GM12878 (cell line): ENCODE measurements at regions not wholly inside any gene's neighbourhood (a gene's known extent, or its start where the extent isn't known, plus 50 kb on each side); places are given as distances from the start of the nearest gene placed in this dataset.

ENCODE experiments used
- ATAC-seq: fragments of 200-7000 bp; cut with Tn5 transposase; 3 replicates; pipeline ENCODE4 v1.9.1; 2020; ENCODE audit warnings: mild to moderate bottlenecking, moderate library complexity
- BruUV-seq: library from RNA; stranded (reverse); fragments of 400-500 nt; replicated peaks from 2 replicates; lab custom pipeline; 2021; lab: Mats Ljungman, UMichigan
- CTCF ChIA-PET: fragments of 300-600 bp; sonication (Branson Sonifier 250); formaldehyde crosslinking; extraction: SDS; loops from one replicate; lab custom pipeline; 2021; ENCODE audit warnings: inconsistent platforms; lab: Yijun Ruan, JAX
- POLR2A ChIA-PET: fragments of 350-600 bp; formaldehyde crosslinking; extraction: SDS; loops from one replicate; lab custom pipeline; 2021; ENCODE audit warnings: inconsistent platforms; lab: Charles Lee
- RAD21 ChIA-PET: fragments of 300-600 bp; sonication (Branson Sonifier 250); formaldehyde crosslinking; loops from one replicate; lab custom pipeline; 2023; ENCODE audit warnings: antibody characterized with exemption; ENCODE audit not compliant: unreplicated experiment; lab: Charles Lee
- SMC1A ChIA-PET: fragments of 300-600 bp; sonication (Branson Sonifier 250); formaldehyde crosslinking; loops from one replicate; lab custom pipeline; 2023; ENCODE audit not compliant: unreplicated experiment, uncharacterized antibody; lab: Charles Lee
- DNase-seq: peaks from one replicate; pipeline ENCODE4 v3.0.0-alpha.2; 2011; ENCODE audit warnings: low read depth, low spot score
- FAIRE-seq: peaks from 3 replicates; lab custom pipeline; 2011; peaks lifted over from hg19 to GRCh38; lab: Jason Lieb, UNC
- H2AFZ ChIP-seq: 2 replicates; pipeline ENCODE4 v1.6.0; 2011; ENCODE audit warnings: low read depth, low read length, control low read depth; ENCODE audit not compliant: control insufficient read depth
- H3K27ac ChIP-seq: 2 replicates; pipeline ENCODE4 v1.5.1; 2011; ENCODE audit warnings: control low read depth; ENCODE audit not compliant: control insufficient read depth, insufficient read depth
- H3K27me3 ChIP-seq, 2 experiments: replicated peaks in 1 of 2; 2 replicates each; pipeline versions ENCODE4 v1.6.0 to v1.6.1; 2011; ENCODE audit warnings: low read length in 1 of 2; ENCODE audit not compliant: control insufficient read depth in 2 of 2, insufficient read depth in 2 of 2
- H3K36me3 ChIP-seq, 2 experiments: 2 replicates each; pipeline ENCODE4 v1.5.1; 2011; ENCODE audit warnings: low read length in 1 of 2; ENCODE audit not compliant: control insufficient read depth in 2 of 2, insufficient read depth in 2 of 2
- H3K4me1 ChIP-seq: 2 replicates; pipeline ENCODE4 v1.6.1; 2011; ENCODE audit warnings: mild to moderate bottlenecking, low read length, moderate library complexity, mixed read lengths; ENCODE audit not compliant: control insufficient read depth, insufficient read depth
- H3K4me2 ChIP-seq: 2 replicates; pipeline ENCODE4 v1.6.0; 2011; ENCODE audit warnings: control low read depth; ENCODE audit not compliant: control insufficient read depth, insufficient read depth
- H3K4me3 ChIP-seq: fragments of 200-600 bp; sonication (generic); 2 replicates; pipeline ENCODE4 v1.5.1; 2016
- H3K79me2 ChIP-seq: 2 replicates; pipeline ENCODE4 v1.6.0; 2011; ENCODE audit warnings: low read length; ENCODE audit not compliant: control insufficient read depth, insufficient read depth
- H3K9ac ChIP-seq: 2 replicates; pipeline ENCODE4 v1.8.0; 2011; ENCODE audit warnings: low read length, control low read depth, mixed read lengths; ENCODE audit not compliant: control insufficient read depth, insufficient read depth
- H3K9me3 ChIP-seq: replicated peaks from 3 replicates; pipeline ENCODE4 v1.5.1; 2011; ENCODE audit warnings: mild to moderate bottlenecking, low read length; ENCODE audit not compliant: control insufficient read depth, insufficient read depth
- H4K20me1 ChIP-seq: 2 replicates; pipeline ENCODE4 v1.6.0; 2011; ENCODE audit not compliant: control insufficient read depth, insufficient read depth
- ASH2L ChIP-seq: fragments of 300-600, 200-600 bp; sonication (generic); IDR thresholded peaks from 2 replicates; pipeline ENCODE4 v1.6.1; 2017; ENCODE audit warnings: low read depth, mild to moderate bottlenecking, borderline replicate concordance
- BACH1 ChIP-seq: fragments of 450-650 bp; IDR thresholded peaks from 2 replicates; pipeline ENCODE4 v1.6.1; 2017; ENCODE audit warnings: mild to moderate bottlenecking, borderline replicate concordance
- CEBPB ChIP-seq, 2 experiments: fragments of 150-350 bp in 1 of 2; IDR thresholded peaks; 2 replicates each; pipeline ENCODE4 v1.6.1; 2012 to 2014; ENCODE audit warnings: low read depth in 2 of 2, low read length in 2 of 2, borderline replicate concordance in 1 of 2, inconsistent platforms in 1 of 2
- IRF4 ChIP-seq: IDR thresholded peaks from 2 replicates; pipeline ENCODE4 v1.6.1; 2011; ENCODE audit warnings: low read depth, low read length
- SPI1 ChIP-seq: IDR thresholded peaks from 2 replicates; pipeline ENCODE4 v1.6.1; 2011; ENCODE audit warnings: low read depth, mild to moderate bottlenecking, low read length, moderate library complexity, borderline replicate concordance; ENCODE audit not compliant: insufficient read depth
- SRF ChIP-seq, 2 experiments: IDR thresholded peaks; 2 replicates each; pipeline ENCODE4 v1.6.1; 2011; ENCODE audit warnings: low read depth in 2 of 2, low read length in 2 of 2, mild to moderate bottlenecking in 1 of 2, moderate library complexity in 1 of 2
- SUZ12 ChIP-seq: fragments of 200-600 bp; sonication (generic); IDR thresholded peaks from one replicate; pipeline ENCODE4 v1.6.1; 2018; ENCODE audit warnings: antibody characterized with exemption, mild to moderate bottlenecking; ENCODE audit not compliant: unreplicated experiment
- WRNIP1 ChIP-seq: IDR thresholded peaks from 2 replicates; pipeline ENCODE4 v1.6.1; 2011; ENCODE audit warnings: low read depth, low read length, improper control_type of control experiment, borderline replicate concordance
- WGBS: methylation state at CpG from one replicate; pipeline ENCODE4 v1.1.6; 2016; ENCODE audit warnings: low lambda C conversion rate; ENCODE audit not compliant: insufficient replicate concordance, insufficient coverage; ENCODE audit errors: missing lambda C conversion rate; 5-methylcytosine and 5-hydroxymethylcytosine counted together
- in situ Hi-C: fragments of 300-500 bp; cut with MboI; formaldehyde crosslinking; loops from 9 replicates; pipeline ENCODE4 v1.14.3; 2018; ENCODE audit warnings: mixed read lengths
- intact Hi-C: fragments of 100-400 bp; cut with micrococcal nuclease; formaldehyde crosslinking; loops from one replicate; pipeline ENCODE4 v1.14.2; 2022; ENCODE audit not compliant: unreplicated experiment
- TF ChIP-seq, protein P1 (sequence below): fragments of 450-650 bp; IDR thresholded peaks from 2 replicates; pipeline ENCODE4 v1.6.1; 2017; ENCODE audit warnings: mild to moderate bottlenecking, low read depth, inconsistent platforms; ENCODE audit not compliant: poor library complexity, severe bottlenecking
- TF ChIP-seq, protein P2 (sequence below): IDR thresholded peaks from 2 replicates; pipeline ENCODE4 v1.6.1; 2012; ENCODE audit warnings: low read depth, low read length, improper control_type of control experiment
- TF ChIP-seq, protein P3 (sequence below): fragments of 150-350 bp; IDR thresholded peaks from 2 replicates; pipeline ENCODE4 v1.6.1; 2014; ENCODE audit warnings: mild to moderate bottlenecking, low read depth, low read length
- TF ChIP-seq, protein P4 (sequence below): fragments of 450-650 bp; IDR thresholded peaks from 2 replicates; pipeline ENCODE4 v1.6.1; 2017; ENCODE audit warnings: mild to moderate bottlenecking, moderate library complexity

- TF ChIP-seq, protein P1, sequence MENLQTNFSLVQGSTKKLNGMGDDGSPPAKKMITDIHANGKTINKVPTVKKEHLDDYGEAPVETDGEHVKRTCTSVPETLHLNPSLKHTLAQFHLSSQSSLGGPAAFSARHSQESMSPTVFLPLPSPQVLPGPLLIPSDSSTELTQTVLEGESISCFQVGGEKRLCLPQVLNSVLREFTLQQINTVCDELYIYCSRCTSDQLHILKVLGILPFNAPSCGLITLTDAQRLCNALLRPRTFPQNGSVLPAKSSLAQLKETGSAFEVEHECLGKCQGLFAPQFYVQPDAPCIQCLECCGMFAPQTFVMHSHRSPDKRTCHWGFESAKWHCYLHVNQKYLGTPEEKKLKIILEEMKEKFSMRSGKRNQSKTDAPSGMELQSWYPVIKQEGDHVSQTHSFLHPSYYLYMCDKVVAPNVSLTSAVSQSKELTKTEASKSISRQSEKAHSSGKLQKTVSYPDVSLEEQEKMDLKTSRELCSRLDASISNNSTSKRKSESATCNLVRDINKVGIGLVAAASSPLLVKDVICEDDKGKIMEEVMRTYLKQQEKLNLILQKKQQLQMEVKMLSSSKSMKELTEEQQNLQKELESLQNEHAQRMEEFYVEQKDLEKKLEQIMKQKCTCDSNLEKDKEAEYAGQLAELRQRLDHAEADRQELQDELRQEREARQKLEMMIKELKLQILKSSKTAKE, result no peak
- TF ChIP-seq IRF4, result no peak
- no peak for TF ChIP-seq CEBPB (IDR thresholded peaks at IDR 0.05; ENCODE audit: borderline replicate concordance in 1 of 2, low read depth in 2 of 2, low read length in 2 of 2)
Measured at GRCh38 chr14:62117751-62118105, 355.5 kb downstream of the SNAPC1 start (continued).

- CTCF ChIA-PET, result interaction anchor here (1.3 to 7.0 kb wide), 2 partner anchors 7 to 122 kb away, joined by 3 to 64 read pairs; no protein-coding TSS in a partner anchor
- Histone ChIP-seq H3K4me3 (no peak overlapping the region), H3K36me3 (no peaks in the 10 kb centered on the region), H4K20me1 (no peaks in the 10 kb centered on the region), H3K27me3 (peaks cover 5 to 9% of the 10 kb centered on the region in 2 experiments), H3K27ac (no peak overlapping the region), H3K9me3 (no peaks in the 10 kb centered on the region), H3K79me2 (no peaks in the 10 kb centered on the region), H3K4me2 (no peak overlapping the region), H3K4me1 (no peaks in the 10 kb centered on the region), H3K9ac (no peak overlapping the region), H2AFZ (no peak overlapping the region; the same call in 1 of the 2 replicates)
- SMC1A ChIA-PET, result interaction anchor here (0.6 to 2.4 kb wide), 3 partner anchors 9 to 190 kb away, joined by 3 to 11 read pairs (median 3); no protein-coding TSS in a partner anchor
- BruUV-seq, result no TSS peak
- in situ Hi-C loops (no loop called here), intact Hi-C loops (no loop called here)
- no peak for ATAC-seq
- no peak for FAIRE-seq
- DNase-seq, result no peak
- RAD21 ChIA-PET, result interaction anchor here (1.2 to 4.6 kb wide), 2 partner anchors 8 to 194 kb away, joined by 4 to 32 read pairs; no protein-coding TSS in a partner anchor
- 21% methylated on average over 4 of the region's 4 CpGs for WGBS
- POLR2A ChIA-PET, result no interaction called here
- TF ChIP-seq WRNIP1 (no peak), BACH1 (no peak), SRF (IDR thresholded peaks at IDR 0.05; ENCODE audit: low read depth in 2 of 2, low read length in 2 of 2) (no peak), SPI1 (no peak), ASH2L (no peak), SUZ12 (no peak)
- TF ChIP-seq, protein P2, sequence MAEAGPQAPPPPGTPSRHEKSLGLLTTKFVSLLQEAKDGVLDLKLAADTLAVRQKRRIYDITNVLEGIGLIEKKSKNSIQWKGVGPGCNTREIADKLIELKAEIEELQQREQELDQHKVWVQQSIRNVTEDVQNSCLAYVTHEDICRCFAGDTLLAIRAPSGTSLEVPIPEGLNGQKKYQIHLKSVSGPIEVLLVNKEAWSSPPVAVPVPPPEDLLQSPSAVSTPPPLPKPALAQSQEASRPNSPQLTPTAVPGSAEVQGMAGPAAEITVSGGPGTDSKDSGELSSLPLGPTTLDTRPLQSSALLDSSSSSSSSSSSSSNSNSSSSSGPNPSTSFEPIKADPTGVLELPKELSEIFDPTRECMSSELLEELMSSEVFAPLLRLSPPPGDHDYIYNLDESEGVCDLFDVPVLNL, result no peak
- TF ChIP-seq, protein P3, sequence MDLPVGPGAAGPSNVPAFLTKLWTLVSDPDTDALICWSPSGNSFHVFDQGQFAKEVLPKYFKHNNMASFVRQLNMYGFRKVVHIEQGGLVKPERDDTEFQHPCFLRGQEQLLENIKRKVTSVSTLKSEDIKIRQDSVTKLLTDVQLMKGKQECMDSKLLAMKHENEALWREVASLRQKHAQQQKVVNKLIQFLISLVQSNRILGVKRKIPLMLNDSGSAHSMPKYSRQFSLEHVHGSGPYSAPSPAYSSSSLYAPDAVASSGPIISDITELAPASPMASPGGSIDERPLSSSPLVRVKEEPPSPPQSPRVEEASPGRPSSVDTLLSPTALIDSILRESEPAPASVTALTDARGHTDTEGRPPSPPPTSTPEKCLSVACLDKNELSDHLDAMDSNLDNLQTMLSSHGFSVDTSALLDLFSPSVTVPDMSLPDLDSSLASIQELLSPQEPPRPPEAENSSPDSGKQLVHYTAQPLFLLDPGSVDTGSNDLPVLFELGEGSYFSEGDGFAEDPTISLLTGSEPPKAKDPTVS, result no peak
- TF ChIP-seq, protein P4, sequence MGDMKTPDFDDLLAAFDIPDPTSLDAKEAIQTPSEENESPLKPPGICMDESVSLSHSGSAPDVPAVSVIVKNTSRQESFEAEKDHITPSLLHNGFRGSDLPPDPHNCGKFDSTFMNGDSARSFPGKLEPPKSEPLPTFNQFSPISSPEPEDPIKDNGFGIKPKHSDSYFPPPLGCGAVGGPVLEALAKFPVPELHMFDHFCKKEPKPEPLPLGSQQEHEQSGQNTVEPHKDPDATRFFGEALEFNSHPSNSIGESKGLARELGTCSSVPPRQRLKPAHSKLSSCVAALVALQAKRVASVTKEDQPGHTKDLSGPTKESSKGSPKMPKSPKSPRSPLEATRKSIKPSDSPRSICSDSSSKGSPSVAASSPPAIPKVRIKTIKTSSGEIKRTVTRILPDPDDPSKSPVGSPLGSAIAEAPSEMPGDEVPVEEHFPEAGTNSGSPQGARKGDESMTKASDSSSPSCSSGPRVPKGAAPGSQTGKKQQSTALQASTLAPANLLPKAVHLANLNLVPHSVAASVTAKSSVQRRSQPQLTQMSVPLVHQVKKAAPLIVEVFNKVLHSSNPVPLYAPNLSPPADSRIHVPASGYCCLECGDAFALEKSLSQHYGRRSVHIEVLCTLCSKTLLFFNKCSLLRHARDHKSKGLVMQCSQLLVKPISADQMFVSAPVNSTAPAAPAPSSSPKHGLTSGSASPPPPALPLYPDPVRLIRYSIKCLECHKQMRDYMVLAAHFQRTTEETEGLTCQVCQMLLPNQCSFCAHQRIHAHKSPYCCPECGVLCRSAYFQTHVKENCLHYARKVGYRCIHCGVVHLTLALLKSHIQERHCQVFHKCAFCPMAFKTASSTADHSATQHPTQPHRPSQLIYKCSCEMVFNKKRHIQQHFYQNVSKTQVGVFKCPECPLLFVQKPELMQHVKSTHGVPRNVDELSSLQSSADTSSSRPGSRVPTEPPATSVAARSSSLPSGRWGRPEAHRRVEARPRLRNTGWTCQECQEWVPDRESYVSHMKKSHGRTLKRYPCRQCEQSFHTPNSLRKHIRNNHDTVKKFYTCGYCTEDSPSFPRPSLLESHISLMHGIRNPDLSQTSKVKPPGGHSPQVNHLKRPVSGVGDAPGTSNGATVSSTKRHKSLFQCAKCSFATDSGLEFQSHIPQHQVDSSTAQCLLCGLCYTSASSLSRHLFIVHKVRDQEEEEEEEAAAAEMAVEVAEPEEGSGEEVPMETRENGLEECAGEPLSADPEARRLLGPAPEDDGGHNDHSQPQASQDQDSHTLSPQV, result no peak
Measured at GRCh38 chr14:62118461-62118860, 356.2 kb downstream of the SNAPC1 start.
